Stimulated activated CD8-positive, alpha-beta memory T cell treated with anti-CD3 and anti-CD28 coated beads, Interleukin-15, amount 100 ng/mL, for 24 hours (primary cell): ENCODE measurements at regions not wholly inside any gene's neighbourhood (a gene's known extent, or its start where the extent isn't known, plus 50 kb on each side); places are given as distances from the start of the nearest gene placed in this dataset.

ENCODE experiments used
- DNase-seq: peaks from one replicate; pipeline ENCODE4 v3.0.0-alpha.2; 2020; ENCODE audit warnings: low read depth

- DNase-seq = no peak
These were observed 451.3 kb downstream of the PMP22 start for GRCh38 chr17:14813649-14814370.

- DNase-seq = no peak
These were observed 456.7 kb downstream of the PMP22 start for GRCh38 chr17:14808425-14808824.

- no peak for DNase-seq
These were observed 459.8 kb downstream of the PMP22 start for GRCh38 chr17:14805348-14805747.

GRCh38 chr17:14803826-14804225, 461.3 kb downstream of the PMP22 start:
- DNase-seq = no peak

- no peak for DNase-seq
These were observed 467.3 kb downstream of the PMP22 start for GRCh38 chr17:14797801-14798200.

- no peak for DNase-seq
These were observed 468.1 kb downstream of the PMP22 start for GRCh38 chr17:14797021-14797420.

GRCh38 chr17:14794961-14795360, 470.2 kb downstream of the PMP22 start:
- DNase-seq = no peak

GRCh38 chr17:14793237-14793636, 471.9 kb downstream of the PMP22 start:
- no peak for DNase-seq

GRCh38 chr17:14792746-14793145, 472.4 kb downstream of the PMP22 start:
- DNase-seq = no peak

- no peak for DNase-seq
These were observed 473.9 kb downstream of the PMP22 start for GRCh38 chr17:14791221-14791620.

GRCh38 chr17:14790521-14790920, 474.6 kb downstream of the PMP22 start:
- DNase-seq = no peak

GRCh38 chr17:14784997-14785696, 480.0 kb downstream of the PMP22 start:
- no peak for DNase-seq

GRCh38 chr17:14781123-14781522, 480.2 kb downstream of the HS3ST3B1 start:
- DNase-seq = no peak

- no peak for DNase-seq
These were observed 479.3 kb downstream of the HS3ST3B1 start for GRCh38 chr17:14780097-14780651.

- no peak for DNase-seq
These were observed 478.4 kb downstream of the HS3ST3B1 start for GRCh38 chr17:14779241-14779640.

- DNase-seq = no peak
These were observed 476.4 kb downstream of the HS3ST3B1 start for GRCh38 chr17:14777291-14777690.

- no peak for DNase-seq
These were observed 475.9 kb downstream of the HS3ST3B1 start for GRCh38 chr17:14776791-14777190.

- no peak for DNase-seq
These were observed 475.0 kb downstream of the HS3ST3B1 start for GRCh38 chr17:14775731-14776492.

GRCh38 chr17:14774774-14775173, 473.9 kb downstream of the HS3ST3B1 start:
- no peak for DNase-seq

- DNase-seq = no peak
These were observed 471.9 kb downstream of the HS3ST3B1 start for GRCh38 chr17:14772776-14773175.

GRCh38 chr17:14771543-14771942, 470.7 kb downstream of the HS3ST3B1 start:
- DNase-seq = no peak

- DNase-seq = no peak
These were observed 468.0 kb downstream of the HS3ST3B1 start for GRCh38 chr17:14768923-14769322.
